ENCODE measurements at regions not wholly inside any gene's neighbourhood (a gene's known extent, or its start where the extent isn't known, plus 50 kb on each side); places are given as distances from the start of the nearest gene placed in this dataset.

DNA sequence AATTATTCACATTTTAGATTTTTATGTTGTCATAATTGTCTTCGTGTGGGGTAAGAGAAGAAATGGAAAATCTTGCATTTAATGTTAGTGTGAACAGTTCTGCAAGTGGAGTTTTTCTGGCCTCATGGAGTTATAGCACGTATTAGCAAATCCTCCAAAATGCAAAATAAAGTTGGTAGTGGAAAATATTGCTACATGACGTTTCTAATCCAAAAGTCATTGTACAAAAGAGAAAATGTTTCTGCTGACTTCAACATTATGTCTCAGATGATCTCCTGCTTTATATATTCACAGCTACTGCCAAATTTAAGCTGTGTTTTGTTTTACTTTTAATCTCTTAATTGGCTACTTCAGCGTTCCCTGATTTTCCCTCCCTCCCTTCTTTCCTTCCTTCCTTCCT is 1804.0 kb upstream of the RAG2 start:
- TF ChIP-seq, protein P1, sequence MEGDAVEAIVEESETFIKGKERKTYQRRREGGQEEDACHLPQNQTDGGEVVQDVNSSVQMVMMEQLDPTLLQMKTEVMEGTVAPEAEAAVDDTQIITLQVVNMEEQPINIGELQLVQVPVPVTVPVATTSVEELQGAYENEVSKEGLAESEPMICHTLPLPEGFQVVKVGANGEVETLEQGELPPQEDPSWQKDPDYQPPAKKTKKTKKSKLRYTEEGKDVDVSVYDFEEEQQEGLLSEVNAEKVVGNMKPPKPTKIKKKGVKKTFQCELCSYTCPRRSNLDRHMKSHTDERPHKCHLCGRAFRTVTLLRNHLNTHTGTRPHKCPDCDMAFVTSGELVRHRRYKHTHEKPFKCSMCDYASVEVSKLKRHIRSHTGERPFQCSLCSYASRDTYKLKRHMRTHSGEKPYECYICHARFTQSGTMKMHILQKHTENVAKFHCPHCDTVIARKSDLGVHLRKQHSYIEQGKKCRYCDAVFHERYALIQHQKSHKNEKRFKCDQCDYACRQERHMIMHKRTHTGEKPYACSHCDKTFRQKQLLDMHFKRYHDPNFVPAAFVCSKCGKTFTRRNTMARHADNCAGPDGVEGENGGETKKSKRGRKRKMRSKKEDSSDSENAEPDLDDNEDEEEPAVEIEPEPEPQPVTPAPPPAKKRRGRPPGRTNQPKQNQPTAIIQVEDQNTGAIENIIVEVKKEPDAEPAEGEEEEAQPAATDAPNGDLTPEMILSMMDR (IDR thresholded peaks at IDR 0.05), result no peak
- no peak for TF ChIP-seq HOXB13 (CRISPR knock-in tag; IDR thresholded peaks at IDR 0.05; ENCODE audit: low read depth)
